Uterus (tissue), 2 donors: ENCODE measurements at regions not wholly inside any gene's neighbourhood (a gene's known extent, or its start where the extent isn't known, plus 50 kb on each side); places are given as distances from the start of the nearest gene placed in this dataset.

Source experiments
- CTCF ChIP-seq, 4 experiments: fragments of 200-600 bp in 2 of 4; fragments of 450-650 bp in 2 of 4; sonication (generic) in 2 of 4; IDR thresholded peaks; one replicate each; pipeline ENCODE4 v1.5.1; 2016 to 2019; ENCODE audit warnings: antibody characterized with exemption in 4 of 4, mild to moderate bottlenecking in 2 of 4, moderate library complexity in 1 of 4
- POLR2A ChIP-seq, 2 donors: fragments of 450-650 bp; IDR thresholded peaks; one replicate each; pipeline ENCODE4 v1.6.1; 2016; ENCODE audit warnings: antibody characterized with exemption in 2 of 2, mild to moderate bottlenecking in 1 of 2, moderate library complexity in 1 of 2

- no peak for TF ChIP-seq CTCF (IDR thresholded peaks at IDR 0.05)
- no peak for TF ChIP-seq POLR2A (IDR thresholded peaks at IDR 0.05)
Observed at GRCh38 chr13:74062933-74063332, 71.3 kb downstream of the KLF12 start.
